ENCODE measurements at regions not wholly inside any gene's neighbourhood (a gene's known extent, or its start where the extent isn't known, plus 50 kb on each side); places are given as distances from the start of the nearest gene placed in this dataset.

DNA sequence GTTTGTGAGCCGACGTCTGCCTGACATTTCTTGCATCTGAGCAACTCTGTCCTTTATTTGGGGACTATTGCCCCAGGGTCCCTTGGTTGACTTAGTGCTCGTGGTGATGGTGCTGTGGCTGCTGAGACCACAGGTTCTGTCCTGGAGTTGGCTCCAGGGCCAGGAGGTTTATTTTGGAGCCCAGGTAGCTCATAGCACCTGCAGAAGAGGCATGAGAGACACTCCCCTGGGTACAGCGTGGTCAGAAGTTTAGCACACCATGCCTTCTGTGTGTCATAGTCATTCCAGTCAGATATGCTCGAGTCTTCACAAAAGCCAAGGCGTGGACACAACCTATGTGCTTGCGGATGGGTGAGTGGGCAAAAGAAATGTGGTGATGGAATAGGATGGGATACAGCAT lies 496.9 kb downstream of the TCERG1L start:
- TF ChIP-seq, protein P1, sequence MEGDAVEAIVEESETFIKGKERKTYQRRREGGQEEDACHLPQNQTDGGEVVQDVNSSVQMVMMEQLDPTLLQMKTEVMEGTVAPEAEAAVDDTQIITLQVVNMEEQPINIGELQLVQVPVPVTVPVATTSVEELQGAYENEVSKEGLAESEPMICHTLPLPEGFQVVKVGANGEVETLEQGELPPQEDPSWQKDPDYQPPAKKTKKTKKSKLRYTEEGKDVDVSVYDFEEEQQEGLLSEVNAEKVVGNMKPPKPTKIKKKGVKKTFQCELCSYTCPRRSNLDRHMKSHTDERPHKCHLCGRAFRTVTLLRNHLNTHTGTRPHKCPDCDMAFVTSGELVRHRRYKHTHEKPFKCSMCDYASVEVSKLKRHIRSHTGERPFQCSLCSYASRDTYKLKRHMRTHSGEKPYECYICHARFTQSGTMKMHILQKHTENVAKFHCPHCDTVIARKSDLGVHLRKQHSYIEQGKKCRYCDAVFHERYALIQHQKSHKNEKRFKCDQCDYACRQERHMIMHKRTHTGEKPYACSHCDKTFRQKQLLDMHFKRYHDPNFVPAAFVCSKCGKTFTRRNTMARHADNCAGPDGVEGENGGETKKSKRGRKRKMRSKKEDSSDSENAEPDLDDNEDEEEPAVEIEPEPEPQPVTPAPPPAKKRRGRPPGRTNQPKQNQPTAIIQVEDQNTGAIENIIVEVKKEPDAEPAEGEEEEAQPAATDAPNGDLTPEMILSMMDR (IDR thresholded peaks at IDR 0.05): no peak
- TF ChIP-seq, protein P2, sequence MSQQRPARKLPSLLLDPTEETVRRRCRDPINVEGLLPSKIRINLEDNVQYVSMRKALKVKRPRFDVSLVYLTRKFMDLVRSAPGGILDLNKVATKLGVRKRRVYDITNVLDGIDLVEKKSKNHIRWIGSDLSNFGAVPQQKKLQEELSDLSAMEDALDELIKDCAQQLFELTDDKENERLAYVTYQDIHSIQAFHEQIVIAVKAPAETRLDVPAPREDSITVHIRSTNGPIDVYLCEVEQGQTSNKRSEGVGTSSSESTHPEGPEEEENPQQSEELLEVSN (IDR thresholded peaks at IDR 0.05; ENCODE audit: borderline replicate concordance, low read depth): no peak
- TF ChIP-seq, protein P3, sequence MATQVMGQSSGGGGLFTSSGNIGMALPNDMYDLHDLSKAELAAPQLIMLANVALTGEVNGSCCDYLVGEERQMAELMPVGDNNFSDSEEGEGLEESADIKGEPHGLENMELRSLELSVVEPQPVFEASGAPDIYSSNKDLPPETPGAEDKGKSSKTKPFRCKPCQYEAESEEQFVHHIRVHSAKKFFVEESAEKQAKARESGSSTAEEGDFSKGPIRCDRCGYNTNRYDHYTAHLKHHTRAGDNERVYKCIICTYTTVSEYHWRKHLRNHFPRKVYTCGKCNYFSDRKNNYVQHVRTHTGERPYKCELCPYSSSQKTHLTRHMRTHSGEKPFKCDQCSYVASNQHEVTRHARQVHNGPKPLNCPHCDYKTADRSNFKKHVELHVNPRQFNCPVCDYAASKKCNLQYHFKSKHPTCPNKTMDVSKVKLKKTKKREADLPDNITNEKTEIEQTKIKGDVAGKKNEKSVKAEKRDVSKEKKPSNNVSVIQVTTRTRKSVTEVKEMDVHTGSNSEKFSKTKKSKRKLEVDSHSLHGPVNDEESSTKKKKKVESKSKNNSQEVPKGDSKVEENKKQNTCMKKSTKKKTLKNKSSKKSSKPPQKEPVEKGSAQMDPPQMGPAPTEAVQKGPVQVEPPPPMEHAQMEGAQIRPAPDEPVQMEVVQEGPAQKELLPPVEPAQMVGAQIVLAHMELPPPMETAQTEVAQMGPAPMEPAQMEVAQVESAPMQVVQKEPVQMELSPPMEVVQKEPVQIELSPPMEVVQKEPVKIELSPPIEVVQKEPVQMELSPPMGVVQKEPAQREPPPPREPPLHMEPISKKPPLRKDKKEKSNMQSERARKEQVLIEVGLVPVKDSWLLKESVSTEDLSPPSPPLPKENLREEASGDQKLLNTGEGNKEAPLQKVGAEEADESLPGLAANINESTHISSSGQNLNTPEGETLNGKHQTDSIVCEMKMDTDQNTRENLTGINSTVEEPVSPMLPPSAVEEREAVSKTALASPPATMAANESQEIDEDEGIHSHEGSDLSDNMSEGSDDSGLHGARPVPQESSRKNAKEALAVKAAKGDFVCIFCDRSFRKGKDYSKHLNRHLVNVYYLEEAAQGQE (IDR thresholded peaks at IDR 0.05): no peak
- TF ChIP-seq POLR2A (IDR thresholded peaks at IDR 0.05; ENCODE audit: low read length) (no peak), GATA3 (IDR thresholded peaks at IDR 0.05; ENCODE audit: borderline replicate concordance) (no peak), JUNB (IDR thresholded peaks at IDR 0.05) (no peak), RNF2 (IDR thresholded peaks at IDR 0.05; ENCODE audit: borderline replicate concordance, low read depth) (no peak), ZFP36 (IDR thresholded peaks at IDR 0.05; ENCODE audit: borderline replicate concordance, partially characterized antibody) (no peak), JUN (IDR thresholded peaks at IDR 0.05) (no peak), BHLHE40 (IDR thresholded peaks at IDR 0.05; ENCODE audit: low read depth, low read length) (no peak), ESRRA (IDR thresholded peaks at IDR 0.05; ENCODE audit: borderline replicate concordance, low read length) (no peak), CHD2 (IDR thresholded peaks at IDR 0.05; ENCODE audit: low read length, partially characterized antibody) (no peak)

Measured in A549 (cell line).